CD4-positive, alpha-beta T cell (primary cell): ENCODE measurements at regions not wholly inside any gene's neighbourhood (a gene's known extent, or its start where the extent isn't known, plus 50 kb on each side); places are given as distances from the start of the nearest gene placed in this dataset.

Source experiments
- ATAC-seq: fragments of 200-7000 bp; cut with Tn5 transposase; one replicate; pipeline ENCODE4 v1.10.0; 2022; ENCODE audit warnings: mild to moderate bottlenecking; ENCODE audit not compliant: poor library complexity
- CTCF ChIA-PET: fragments of 350-600 bp; sonication (Branson Sonifier 250); formaldehyde crosslinking; loops from one replicate; lab custom pipeline; 2021; ENCODE audit warnings: antibody characterized with exemption, inconsistent platforms; lab: Charles Lee
- POLR2A ChIA-PET: fragments of 350-600 bp; sonication (Branson Sonifier 250); formaldehyde crosslinking; loops from one replicate; lab custom pipeline; 2021; ENCODE audit warnings: antibody characterized with exemption, inconsistent platforms; lab: Charles Lee
- DNase-seq, 14 experiments: peaks; one replicate each; pipeline ENCODE4 v3.0.0-alpha.2; 2013 to 2020; ENCODE audit warnings: mixed read lengths in 2 of 14
- H3K27ac ChIP-seq, 2 donors: one replicate each; pipeline versions ENCODE4 v1.5.1 to v1.7.0; 2013; ENCODE audit warnings: low read length in 2 of 2, low read depth in 1 of 2, mild to moderate bottlenecking in 1 of 2
- H3K27me3 ChIP-seq, 2 experiments: 1 replicate in 1 of 2; 2 replicates in 1 of 2; pipeline versions ENCODE4 v1.6.1 to v1.7.0; 2013; ENCODE audit warnings: low read length in 2 of 2, control low read depth in 1 of 2, mild to moderate bottlenecking in 1 of 2, moderate library complexity in 1 of 2; ENCODE audit not compliant: insufficient read depth in 2 of 2, control insufficient read depth in 1 of 2
- H3K36me3 ChIP-seq: one replicate; pipeline ENCODE4 v1.6.1; 2013; ENCODE audit warnings: low read length, control low read depth; ENCODE audit not compliant: insufficient read depth
- H3K4me1 ChIP-seq: one replicate; pipeline ENCODE4 v1.6.1; 2013; ENCODE audit warnings: low read length, control low read depth; ENCODE audit not compliant: insufficient read depth
- H3K4me3 ChIP-seq: one replicate; pipeline ENCODE4 v1.5.1; 2013; ENCODE audit warnings: mild to moderate bottlenecking, low read length, moderate library complexity
- H3K9me3 ChIP-seq, 2 experiments: 1 replicate in 1 of 2; 2 replicates in 1 of 2; pipeline versions ENCODE4 v1.6.1 to v1.7.0; 2013; ENCODE audit warnings: low read length in 2 of 2, mild to moderate bottlenecking in 2 of 2, control low read depth in 1 of 2, moderate library complexity in 1 of 2; ENCODE audit not compliant: control insufficient read depth in 1 of 2, insufficient read depth in 1 of 2
- H3K27ac Mint-ChIP-seq: one replicate; pipeline ENCODE4 v1.8.0; 2020; ENCODE audit warnings: mixed read lengths
- H3K27me3 Mint-ChIP-seq: one replicate; pipeline ENCODE4 v1.8.0; 2021; ENCODE audit warnings: mixed read lengths
- H3K36me3 Mint-ChIP-seq: one replicate; pipeline ENCODE4 v1.8.0; 2021; ENCODE audit warnings: low read depth, mixed read lengths
- H3K4me1 Mint-ChIP-seq: one replicate; pipeline ENCODE4 v1.8.0; 2021; ENCODE audit warnings: low read depth, mixed read lengths
- H3K4me3 Mint-ChIP-seq: one replicate; pipeline ENCODE4 v1.8.0; 2020; ENCODE audit warnings: mild to moderate bottlenecking, mixed read lengths
- H3K9me3 Mint-ChIP-seq: one replicate; pipeline ENCODE4 v1.8.0; 2020; ENCODE audit warnings: mixed read lengths
- CTCF ChIP-seq: fragments of 200-600 bp; IDR thresholded peaks from one replicate; pipeline ENCODE4 v1.8.0; 2022; ENCODE audit warnings: antibody characterized with exemption, mild to moderate bottlenecking
- intact Hi-C, 2 experiments: fragments of 100-400 bp; cut with DNase I in 1 of 2; cut with micrococcal nuclease in 1 of 2; formaldehyde crosslinking; loops; one replicate each; pipeline versions ENCODE4 v1.15.1 to v1.9.0; 2023 to 2025; cut with DNase I, micrococcal nuclease

DNA sequence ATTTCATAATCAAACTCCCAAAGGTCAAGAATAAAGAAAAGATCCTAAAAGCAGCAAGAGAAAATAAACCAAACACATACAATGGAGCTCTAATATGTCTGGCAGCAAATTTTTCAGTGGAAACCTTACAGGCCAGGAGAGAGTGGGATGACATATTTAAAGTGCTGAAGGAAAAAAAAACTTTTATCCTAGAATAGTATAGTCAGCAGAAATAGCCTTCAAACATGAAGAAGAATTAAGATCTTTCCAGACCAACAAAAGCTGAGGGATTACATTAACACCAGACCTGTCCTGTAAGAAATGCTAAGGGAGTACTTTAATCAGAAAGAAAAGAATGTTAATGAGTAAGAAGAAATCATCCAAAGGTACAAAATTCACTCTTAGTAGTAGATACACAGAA lies 215.7 kb upstream of the IGF1 start:
- H3K36me3 Mint-ChIP-seq: no peaks in the 10 kb centered on the region
- DNase-seq (no peak), ATAC-seq (no peak)
- ChIA-PET POLR2A (no interaction called here), CTCF (no interaction called here)
- H3K27ac Mint-ChIP-seq: no peak overlapping the region
- peaks cover 7% of the 10 kb centered on the region for H3K9me3 Mint-ChIP-seq
- peaks cover 0 to 10% of the 10 kb centered on the region in 2 experiments for H3K9me3 ChIP-seq
- no peak overlapping the region for H3K27ac ChIP-seq
- intact Hi-C loops: no loop called here
- H3K4me1 ChIP-seq: no peaks in the 10 kb centered on the region
- no peak overlapping the region for H3K4me3 Mint-ChIP-seq
- H3K27me3 Mint-ChIP-seq: no peaks in the 10 kb centered on the region
- H3K27me3 ChIP-seq: no peaks in the 10 kb centered on the region
- no peak overlapping the region for H3K4me3 ChIP-seq
- TF ChIP-seq CTCF: no peak
- no peaks in the 10 kb centered on the region for H3K36me3 ChIP-seq
- no peaks in the 10 kb centered on the region for H3K4me1 Mint-ChIP-seq

DNA sequence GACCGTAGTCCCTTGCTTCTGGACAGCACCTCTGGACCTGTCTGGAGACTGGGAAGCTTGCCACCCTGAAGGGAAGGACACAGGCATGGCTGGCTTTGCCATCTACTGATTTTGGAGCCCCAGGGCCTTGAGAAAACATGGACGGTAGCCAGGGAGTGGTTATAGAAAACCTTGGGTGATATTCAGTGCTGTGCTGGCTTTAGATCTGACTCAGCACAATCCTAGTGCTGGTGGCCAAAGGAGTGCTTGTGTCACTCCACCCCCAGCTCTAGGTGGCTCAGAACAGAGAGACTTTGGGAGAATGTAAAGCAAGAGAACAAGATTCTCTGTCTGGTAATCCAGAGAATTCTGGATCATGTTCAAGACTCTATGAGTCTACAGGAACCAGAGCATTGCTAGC lies 214.5 kb upstream of the IGF1 start:
- H3K9me3 Mint-ChIP-seq: peaks cover 2% of the 10 kb centered on the region
- H3K27me3 Mint-ChIP-seq: no peaks in the 10 kb centered on the region
- no peak overlapping the region for H3K27ac Mint-ChIP-seq
- H3K4me3 Mint-ChIP-seq: no peak overlapping the region
- H3K27ac ChIP-seq: no peak overlapping the region
- peaks cover 0 to 10% of the 10 kb centered on the region in 2 experiments for H3K9me3 ChIP-seq
- POLR2A ChIA-PET: no interaction called here
- H3K4me1 Mint-ChIP-seq: no peaks in the 10 kb centered on the region
- no peak for TF ChIP-seq CTCF
- no peaks in the 10 kb centered on the region for H3K4me1 ChIP-seq
- no peak for DNase-seq
- ATAC-seq: no peak
- no peak overlapping the region for H3K4me3 ChIP-seq
- CTCF ChIA-PET: no interaction called here
- intact Hi-C loops: no loop called here
- H3K36me3 Mint-ChIP-seq: no peaks in the 10 kb centered on the region
- H3K27me3 ChIP-seq: no peaks in the 10 kb centered on the region
- H3K36me3 ChIP-seq: no peaks in the 10 kb centered on the region

GRCh38 chr12:102691773-102692555 lies 211.6 kb upstream of the IGF1 start:
- H3K4me3 Mint-ChIP-seq: no peak overlapping the region
- CTCF ChIA-PET: no interaction called here
- H3K36me3 Mint-ChIP-seq: no peaks in the 10 kb centered on the region

More at GRCh38 chr12:102691773-102692555, 211.6 kb upstream of the IGF1 start:
- Histone ChIP-seq H3K27me3 (no peaks in the 10 kb centered on the region), H3K9me3 (peaks cover 0 to 10% of the 10 kb centered on the region in 2 experiments), H3K4me1 (no peaks in the 10 kb centered on the region), H3K27ac (no peak overlapping the region), H3K4me3 (no peak overlapping the region), H3K36me3 (no peaks in the 10 kb centered on the region)
- peaks cover 2% of the 10 kb centered on the region for H3K27me3 Mint-ChIP-seq
- no peak for DNase-seq
- ATAC-seq: no peak
- no peak for TF ChIP-seq CTCF
- intact Hi-C loops: no loop called here
- H3K4me1 Mint-ChIP-seq: no peaks in the 10 kb centered on the region
- POLR2A ChIA-PET: no interaction called here
- H3K9me3 Mint-ChIP-seq: peaks cover 2% of the 10 kb centered on the region
- no peak overlapping the region for H3K27ac Mint-ChIP-seq
